NT2/D1 (cell line): ENCODE measurements at regions not wholly inside any gene's neighbourhood (a gene's known extent, or its start where the extent isn't known, plus 50 kb on each side); places are given as distances from the start of the nearest gene placed in this dataset.

Experiments used
- DNase-seq: peaks from one replicate; pipeline ENCODE4 v3.0.0-alpha.2; 2011; ENCODE audit warnings: low read depth, low spot score
- H3K27me3 ChIP-seq: 2 replicates; pipeline ENCODE4 v1.6.0; 2011; ENCODE audit warnings: mild to moderate bottlenecking; ENCODE audit not compliant: insufficient read length, insufficient read depth
- H3K36me3 ChIP-seq: 2 replicates; pipeline ENCODE4 v1.6.1; 2011; ENCODE audit warnings: mild to moderate bottlenecking, low read length, mixed read lengths; ENCODE audit not compliant: insufficient read depth, insufficient read length
- H3K4me1 ChIP-seq: 2 replicates; pipeline ENCODE4 v1.5.1; 2011; ENCODE audit not compliant: insufficient read depth, insufficient read length
- H3K4me3 ChIP-seq: 2 replicates; pipeline ENCODE4 v1.5.1; 2011; ENCODE audit warnings: low read depth; ENCODE audit not compliant: insufficient read length
- H3K9ac ChIP-seq: 2 replicates; pipeline ENCODE4 v1.6.0; 2011; ENCODE audit warnings: low read depth; ENCODE audit not compliant: insufficient read length
- H3K9me3 ChIP-seq: 2 replicates; pipeline ENCODE4 v1.5.1; 2011; ENCODE audit warnings: mild to moderate bottlenecking, low read length; ENCODE audit not compliant: insufficient read depth
- SUZ12 ChIP-seq: IDR thresholded peaks from 2 replicates; pipeline ENCODE4 v1.6.1; 2011; ENCODE audit not compliant: insufficient read length, insufficient read depth; ENCODE audit errors: extremely low read depth
- YY1 ChIP-seq: IDR thresholded peaks from 2 replicates; pipeline ENCODE4 v1.6.1; 2011; ENCODE audit not compliant: insufficient read length, insufficient read depth
- ZNF274 ChIP-seq: IDR thresholded peaks from 2 replicates; pipeline ENCODE4 v1.6.1; 2011; ENCODE audit warnings: mild to moderate bottlenecking, low read depth, low read length

GRCh38 chr7:69176841-69177240 is 421.4 kb upstream of the AUTS2 start:
- Histone ChIP-seq H3K36me3 (no peaks in the 10 kb centered on the region), H3K9ac (no peak overlapping the region), H3K9me3 (no peaks in the 10 kb centered on the region), H3K27me3 (no peaks in the 10 kb centered on the region), H3K4me3 (no peak overlapping the region), H3K4me1 (no peaks in the 10 kb centered on the region)
- DNase-seq = no peak
- no peak for TF ChIP-seq YY1
- TF ChIP-seq SUZ12 = no peak
- no peak for TF ChIP-seq ZNF274

GRCh38 chr7:69177461-69177861 is 420.8 kb upstream of the AUTS2 start:
- no peak overlapping the region for H3K4me3 ChIP-seq
- H3K9me3 ChIP-seq = no peaks in the 10 kb centered on the region
- no peaks in the 10 kb centered on the region for H3K4me1 ChIP-seq

GRCh38 chr7:69177941-69178494 is 420.3 kb upstream of the AUTS2 start:
- peak; percentile 3 for DNase-seq
- TF ChIP-seq SUZ12 (no peak), YY1 (no peak), ZNF274 (no peak)
- H3K27me3 ChIP-seq = no peaks in the 10 kb centered on the region

More at GRCh38 chr7:69177461-69177861, 420.8 kb upstream of the AUTS2 start:
- TF ChIP-seq YY1 (no peak), ZNF274 (no peak), SUZ12 (no peak)
- no peaks in the 10 kb centered on the region for H3K36me3 ChIP-seq
- no peak for DNase-seq
- H3K9ac ChIP-seq = no peak overlapping the region
- H3K27me3 ChIP-seq = no peaks in the 10 kb centered on the region

GRCh38 chr7:69180662-69181061 is 417.6 kb upstream of the AUTS2 start:
- no peak overlapping the region for H3K9ac ChIP-seq
- H3K9me3 ChIP-seq = no peaks in the 10 kb centered on the region
- TF ChIP-seq ZNF274 (no peak), SUZ12 (no peak), YY1 (no peak)
- no peak overlapping the region for H3K4me3 ChIP-seq
- DNase-seq = no peak
- H3K4me1 ChIP-seq = no peaks in the 10 kb centered on the region
- no peaks in the 10 kb centered on the region for H3K36me3 ChIP-seq
- H3K27me3 ChIP-seq = no peaks in the 10 kb centered on the region

More at GRCh38 chr7:69177941-69178494, 420.3 kb upstream of the AUTS2 start:
- H3K36me3 ChIP-seq = no peaks in the 10 kb centered on the region
- no peaks in the 10 kb centered on the region for H3K9me3 ChIP-seq
- H3K4me3 ChIP-seq = no peak overlapping the region
- H3K9ac ChIP-seq = no peak overlapping the region
- no peaks in the 10 kb centered on the region for H3K4me1 ChIP-seq

- DNase-seq = no peak
- no peaks in the 10 kb centered on the region for H3K9me3 ChIP-seq
- H3K36me3 ChIP-seq = no peaks in the 10 kb centered on the region
- no peaks in the 10 kb centered on the region for H3K27me3 ChIP-seq
- H3K9ac ChIP-seq = no peak overlapping the region
- H3K4me3 ChIP-seq = no peak overlapping the region
- H3K4me1 ChIP-seq = no peaks in the 10 kb centered on the region
- TF ChIP-seq SUZ12 (no peak), YY1 (no peak), ZNF274 (no peak)
These were observed 415.4 kb upstream of the AUTS2 start for GRCh38 chr7:69182596-69183467.

- Histone ChIP-seq H3K27me3 (no peaks in the 10 kb centered on the region), H3K4me3 (no peak overlapping the region), H3K9me3 (no peaks in the 10 kb centered on the region), H3K36me3 (no peaks in the 10 kb centered on the region), H3K4me1 (no peaks in the 10 kb centered on the region), H3K9ac (no peak overlapping the region)
- no peak for DNase-seq
- no peak for TF ChIP-seq SUZ12
- no peak for TF ChIP-seq YY1
- TF ChIP-seq ZNF274 = no peak
These were observed 413.9 kb upstream of the AUTS2 start for GRCh38 chr7:69184339-69184738.

GRCh38 chr7:69185170-69185569 is 413.1 kb upstream of the AUTS2 start:
- H3K36me3 ChIP-seq = no peaks in the 10 kb centered on the region
- H3K27me3 ChIP-seq = no peaks in the 10 kb centered on the region
- no peak overlapping the region for H3K4me3 ChIP-seq
- TF ChIP-seq ZNF274 = no peak
- TF ChIP-seq YY1 = no peak
- TF ChIP-seq SUZ12 = no peak
- no peaks in the 10 kb centered on the region for H3K9me3 ChIP-seq
- H3K9ac ChIP-seq = no peak overlapping the region
- DNase-seq = no peak
- no peaks in the 10 kb centered on the region for H3K4me1 ChIP-seq
